ENCODE measurements at regions not wholly inside any gene's neighbourhood (a gene's known extent, or its start where the extent isn't known, plus 50 kb on each side); places are given as distances from the start of the nearest gene placed in this dataset.

DNA sequence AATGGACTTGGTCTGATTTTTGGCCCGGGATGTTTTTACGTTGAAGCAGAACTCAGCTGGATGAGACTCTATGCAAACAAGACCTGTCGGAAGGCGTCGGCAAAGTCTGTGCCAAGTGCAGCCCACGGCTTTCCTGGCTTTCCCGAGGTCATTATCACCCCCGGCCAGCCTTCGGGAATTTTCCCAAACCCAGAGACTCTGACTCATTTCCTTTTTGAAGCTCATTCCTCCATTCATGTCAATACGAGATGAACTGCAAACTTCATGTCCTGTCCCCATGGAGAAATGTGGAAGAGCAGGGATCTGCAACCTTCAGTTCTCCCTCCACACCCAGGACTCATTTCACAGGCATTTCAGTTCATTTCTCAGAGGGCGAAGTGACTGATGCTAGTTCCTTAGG is 95.3 kb downstream of the IRX2 start:
- DNase-seq: no peak

DNA sequence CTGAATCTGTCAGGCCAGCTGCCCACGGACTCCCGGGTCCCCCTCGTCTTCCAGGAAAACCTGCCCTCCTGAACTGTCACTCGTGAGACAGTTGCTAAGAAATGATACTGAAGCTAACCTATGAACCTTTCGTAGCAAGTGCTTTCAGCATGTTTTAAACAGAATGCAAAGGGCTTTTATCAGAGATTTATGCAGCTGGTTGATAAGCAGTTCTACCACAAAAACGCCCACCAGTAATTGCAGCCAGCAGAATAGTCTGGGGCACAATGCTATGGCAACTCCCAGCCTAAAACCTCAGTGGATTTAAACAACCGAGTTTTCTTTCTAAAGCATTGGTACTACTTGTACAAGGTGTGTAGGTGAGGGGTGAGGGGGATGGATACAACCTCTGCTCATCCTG is 97.5 kb downstream of the IRX2 start:
- DNase-seq: no peak

DNA sequence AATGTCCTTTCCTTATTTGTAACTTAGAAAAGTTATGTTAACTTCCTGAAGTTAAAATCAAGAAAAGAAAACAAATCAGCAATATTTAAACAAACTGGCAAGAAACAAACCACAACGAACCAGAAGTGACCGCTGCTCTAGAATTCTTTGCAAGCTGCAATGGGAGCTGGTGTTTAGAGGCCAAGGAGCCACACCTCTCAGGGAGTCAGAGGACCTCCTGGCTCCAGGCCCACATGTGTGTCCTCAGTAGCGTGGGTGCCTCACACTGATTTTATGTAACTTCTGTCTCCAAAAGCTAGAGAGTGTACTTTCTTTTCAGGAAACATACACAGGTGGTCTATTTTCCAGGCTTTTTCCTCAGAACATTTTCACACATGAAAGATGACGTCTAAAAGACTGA is 100.4 kb downstream of the IRX2 start:
- DNase-seq: no peak

DNA sequence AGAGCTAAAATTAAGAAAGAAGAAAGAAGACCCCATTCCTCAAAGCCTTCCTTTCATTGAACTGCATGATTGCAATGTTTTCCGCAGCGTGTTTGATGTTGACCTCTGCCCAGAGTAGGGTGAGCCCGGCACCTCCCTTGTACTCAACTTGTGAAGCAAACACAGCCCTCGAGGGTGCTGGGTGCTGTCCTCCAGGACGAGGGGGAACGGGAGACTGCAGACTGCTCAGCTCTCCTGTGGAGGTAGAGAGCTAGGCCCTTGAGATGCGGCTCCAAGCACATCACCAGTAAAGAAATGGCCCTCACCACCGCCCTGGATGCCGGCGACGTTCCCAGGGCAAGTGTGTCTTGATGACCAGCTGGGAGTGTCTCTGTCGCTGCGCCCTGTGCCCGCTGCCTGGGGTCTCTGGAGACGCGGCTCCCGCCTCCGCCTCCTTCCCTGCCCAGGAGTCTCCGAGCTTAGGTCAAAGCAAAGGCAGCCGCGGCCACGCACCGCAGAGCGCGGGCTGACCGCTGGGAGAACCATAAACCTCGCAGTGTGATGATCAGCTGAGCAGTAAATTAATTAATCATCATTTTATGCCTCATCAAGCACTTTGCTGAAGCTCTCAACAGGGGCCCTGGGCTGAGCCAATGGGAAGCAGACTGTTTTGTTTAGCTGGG is 108.7 kb downstream of the IRX2 start:
- DNase-seq: no peak

DNA sequence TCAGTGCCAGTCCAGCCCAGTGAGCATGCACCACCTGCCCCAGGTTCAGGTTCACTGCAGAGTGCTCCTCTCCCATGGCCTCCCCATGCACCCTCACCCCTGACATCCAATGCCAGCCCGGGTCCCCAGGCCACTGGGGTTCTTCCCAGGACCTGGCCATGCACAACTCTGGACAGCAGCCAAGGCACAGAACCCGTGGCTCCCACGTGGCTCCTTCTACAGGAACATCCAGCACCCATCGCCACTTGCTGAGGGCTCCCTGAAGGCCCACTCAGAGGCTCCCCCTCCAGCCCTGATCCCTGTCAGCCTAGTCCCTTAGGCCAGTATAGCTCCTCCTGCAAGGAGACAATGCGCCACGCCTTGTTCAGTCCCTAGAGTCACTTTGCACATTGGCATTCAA is 110.8 kb downstream of the IRX2 start:
- DNase-seq: no peak

DNA sequence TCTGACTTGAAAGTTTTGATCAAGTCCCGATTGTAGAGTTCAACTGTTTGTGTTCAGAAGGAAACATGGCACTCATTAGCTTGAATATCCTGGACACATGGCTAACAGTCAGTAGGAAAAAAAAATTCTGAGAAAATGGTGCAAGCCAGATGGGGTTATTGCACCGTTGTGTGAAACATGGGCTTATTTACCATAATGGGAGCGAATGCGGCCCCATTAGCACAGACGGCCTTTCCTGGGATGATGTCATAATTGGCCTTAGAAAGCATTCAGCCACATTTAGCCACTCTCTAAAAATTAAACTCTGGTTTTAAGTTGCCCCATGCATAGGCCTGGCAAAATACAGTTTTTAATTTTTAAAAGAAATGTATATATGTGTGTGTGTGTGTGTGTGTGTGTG is 112.1 kb downstream of the IRX2 start:
- DNase-seq: no peak

DNA sequence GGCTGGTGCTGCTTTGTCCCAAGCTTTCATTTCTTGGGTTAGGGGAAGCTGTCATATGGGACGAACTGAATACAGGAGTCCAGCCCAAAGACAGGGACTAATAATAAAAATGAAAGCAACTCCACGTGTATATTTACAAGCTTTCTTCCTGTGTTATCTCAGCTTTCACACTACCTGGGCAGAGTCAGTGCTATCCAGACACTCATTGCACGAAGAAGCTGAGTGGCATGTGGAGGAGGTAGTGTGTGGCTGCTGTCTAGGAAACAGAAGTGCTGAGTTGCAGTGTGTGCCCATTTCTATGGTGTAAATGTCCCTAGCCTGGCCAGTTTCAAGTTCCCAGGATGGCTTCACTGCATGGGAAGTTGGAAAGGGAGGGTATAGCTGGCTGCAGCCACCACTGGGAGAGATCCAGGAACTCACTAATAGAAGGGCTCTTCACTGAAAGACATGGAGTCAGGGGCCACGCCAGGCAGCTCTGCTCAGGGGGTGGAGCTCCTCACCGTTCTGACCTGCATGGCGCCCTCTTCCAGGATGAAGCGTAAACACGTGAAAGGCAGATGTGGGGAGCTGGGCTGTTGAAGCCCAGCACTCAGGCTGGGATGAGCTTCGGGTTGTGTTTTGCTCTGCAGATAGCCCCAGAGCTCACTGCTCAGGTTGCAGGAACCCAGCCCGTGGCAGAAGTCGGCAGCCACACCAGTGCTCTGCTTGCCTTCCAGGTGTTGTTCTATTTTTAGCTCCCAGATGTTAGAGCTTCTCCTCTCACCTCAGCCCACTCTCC is 116.9 kb downstream of the IRX2 start:
- no peak for DNase-seq

DNA sequence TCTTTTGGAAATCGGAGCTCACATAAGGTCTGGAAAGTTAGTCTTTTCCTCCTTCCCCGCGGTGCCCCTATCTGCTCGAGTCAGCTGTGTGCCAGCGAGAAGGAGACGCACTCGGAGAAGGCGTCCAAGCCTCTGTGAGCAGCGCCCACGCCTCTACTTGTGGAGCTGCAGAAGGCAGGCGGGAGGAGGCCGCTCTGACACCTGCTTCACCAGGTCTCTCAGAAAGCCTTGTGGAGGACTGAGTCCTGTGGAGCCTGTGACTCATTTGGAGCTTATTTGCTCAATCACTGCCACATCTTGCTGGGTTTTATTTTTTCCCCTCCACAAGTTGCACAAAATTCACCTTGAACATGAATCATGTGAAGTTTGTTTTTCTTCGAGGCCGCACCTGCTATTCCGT is 117.5 kb downstream of the IRX2 start:
- DNase-seq: no peak

DNA sequence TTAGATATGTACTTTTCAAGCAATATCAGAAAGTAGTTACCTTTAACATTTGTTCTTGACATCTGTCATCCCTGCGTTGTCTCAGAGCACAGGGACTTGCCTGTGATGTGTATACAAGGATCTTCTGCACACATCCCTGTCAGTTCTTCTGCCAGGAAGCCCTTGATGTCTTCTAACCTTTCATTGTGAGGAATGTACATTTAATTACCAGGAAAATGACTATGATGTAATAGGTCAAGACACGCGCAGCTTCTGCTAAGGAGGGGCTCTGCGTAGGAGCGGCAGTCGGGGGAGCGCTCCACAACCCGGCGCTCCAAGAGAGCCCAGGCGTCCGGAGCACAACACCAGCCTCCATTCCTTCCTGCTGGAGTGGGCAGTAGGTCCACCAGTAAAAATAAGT is 119.7 kb downstream of the IRX2 start:
- DNase-seq: no peak

DNA sequence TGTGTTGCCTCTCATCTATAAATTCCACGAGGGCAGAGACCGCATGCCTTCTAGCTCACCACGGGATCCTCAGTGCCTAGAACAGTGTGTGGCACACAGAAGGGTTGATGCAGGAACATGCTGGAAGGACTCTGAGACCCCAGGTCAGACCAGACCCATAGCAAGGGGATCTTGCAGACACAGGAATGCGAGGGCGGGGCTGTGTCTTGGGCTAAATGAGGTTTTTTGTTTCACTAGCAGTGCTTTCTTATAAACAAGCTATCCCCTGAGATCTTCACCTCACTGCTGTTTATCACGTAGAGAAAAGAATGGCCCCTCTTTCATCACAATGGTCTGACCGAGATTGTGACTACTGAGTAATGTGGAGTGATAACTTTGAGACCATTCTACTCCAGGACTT is 122.4 kb downstream of the IRX2 start:
- DNase-seq: no peak

DNA sequence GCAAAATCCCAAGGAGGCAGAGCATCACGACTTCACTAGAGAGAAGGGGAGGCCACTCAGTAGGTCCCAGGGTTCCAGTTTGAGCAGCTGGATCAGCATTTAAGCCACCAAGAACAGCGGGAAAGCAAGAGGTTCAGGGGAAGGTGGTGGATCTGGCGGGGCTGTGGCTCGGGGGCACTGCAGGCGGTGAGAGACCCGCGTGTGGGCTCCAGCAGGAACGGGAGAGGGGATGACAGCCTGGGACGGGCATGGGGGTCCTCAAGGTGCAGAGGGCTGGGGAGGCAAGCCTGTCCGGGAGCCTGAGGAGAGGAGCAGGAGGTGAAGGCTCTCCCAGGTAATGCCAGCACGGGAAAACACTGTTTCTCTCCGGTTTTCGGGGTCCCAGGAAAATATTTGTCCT is 123.6 kb downstream of the IRX2 start:
- DNase-seq: no peak

DNA sequence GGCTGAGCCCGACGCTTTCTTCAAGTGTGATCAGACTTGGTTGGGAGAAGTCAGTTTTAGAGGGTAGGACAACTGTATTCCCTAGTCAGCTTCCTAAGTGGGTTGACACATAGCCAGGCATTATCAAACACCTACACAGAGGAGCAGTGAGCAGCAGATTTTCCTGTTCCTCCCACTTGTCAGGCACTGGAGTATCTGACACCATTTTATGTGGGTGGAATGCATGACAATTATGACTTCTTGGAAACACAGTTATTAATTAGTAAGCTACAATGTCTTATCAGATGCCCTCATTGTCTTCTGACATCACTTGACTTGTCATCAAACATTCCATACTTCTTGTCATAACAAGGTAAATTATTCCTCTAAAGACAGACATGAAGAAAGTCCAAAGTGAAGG is 124.9 kb downstream of the IRX2 start:
- DNase-seq: no peak

DNA sequence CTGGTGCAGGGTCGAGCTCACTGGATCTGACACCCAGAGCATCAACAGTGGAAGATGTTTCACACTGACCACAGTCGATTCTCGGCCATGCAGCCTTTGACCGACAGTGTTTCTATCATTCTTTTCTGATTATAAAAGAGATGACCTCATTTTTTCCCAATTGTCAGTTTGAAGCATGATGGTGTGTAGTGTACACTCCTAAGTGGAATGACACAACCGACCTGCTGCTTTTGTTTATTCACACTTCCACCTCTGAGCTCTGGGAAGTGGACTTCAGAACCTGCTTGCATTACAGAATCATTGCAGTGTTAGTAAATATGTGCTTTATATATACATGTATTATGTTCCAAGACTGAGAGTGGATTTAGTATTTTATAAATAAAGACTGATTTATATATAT is 128.6 kb downstream of the IRX2 start:
- DNase-seq: no peak

DNA sequence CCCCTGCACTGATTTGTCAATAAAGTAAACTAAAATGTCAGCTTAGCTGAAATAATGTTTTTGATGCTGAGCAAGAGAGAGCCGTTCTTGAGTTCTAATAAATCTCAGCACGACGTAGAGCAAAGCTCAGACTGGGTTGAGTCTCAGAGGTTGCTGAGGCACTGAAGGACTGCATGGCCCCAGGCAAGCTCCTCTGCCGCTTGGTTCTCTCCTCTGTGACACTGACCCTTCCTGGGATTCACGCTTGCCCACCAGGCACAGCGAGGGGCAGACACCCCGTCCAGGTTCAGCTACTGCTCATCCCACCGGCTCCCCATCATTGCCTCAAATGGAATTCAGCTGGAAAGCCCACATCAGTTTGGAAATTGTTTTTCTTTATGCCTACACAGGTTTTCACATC is 129.8 kb downstream of the IRX2 start:
- no peak for DNase-seq

DNA sequence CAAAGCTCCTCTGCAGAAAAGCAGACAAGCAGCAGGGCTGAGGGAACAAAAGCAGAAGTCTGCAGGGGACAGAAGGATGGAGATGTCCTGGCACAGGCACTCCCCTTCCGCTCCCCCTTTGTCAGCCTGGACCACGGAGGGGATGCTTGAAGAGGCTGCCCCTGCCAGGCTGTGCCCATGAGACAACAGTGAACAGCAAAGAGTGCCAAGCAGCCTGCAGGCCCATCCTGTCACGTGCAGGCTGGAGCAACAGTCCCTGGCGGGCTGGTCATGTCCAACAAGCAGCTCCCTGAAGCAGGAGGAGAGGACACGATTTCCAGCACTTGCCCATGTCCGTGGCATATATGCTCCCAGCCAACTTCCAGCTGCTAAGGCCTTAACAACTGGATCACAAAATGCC is 132.3 kb downstream of the IRX2 start:
- DNase-seq: no peak

DNA sequence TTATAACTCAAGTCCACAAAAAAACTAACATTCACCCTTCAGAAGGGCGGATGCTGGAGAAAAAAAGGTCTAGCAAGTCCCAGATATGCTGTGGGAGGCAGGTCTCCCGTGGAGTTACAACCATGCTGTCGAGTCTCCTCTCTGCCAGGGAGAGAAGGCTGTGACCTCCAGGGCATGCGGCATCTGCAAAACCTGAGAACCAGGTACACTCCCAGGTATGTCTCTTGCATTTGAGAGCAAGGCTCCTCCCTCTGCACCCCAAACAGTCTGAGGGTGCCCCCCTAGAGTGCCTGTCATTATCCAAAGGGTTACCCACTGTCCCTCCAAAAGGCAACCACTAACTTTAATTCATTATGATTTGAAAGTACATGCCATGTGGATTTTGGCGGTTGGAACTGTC is 134.0 kb downstream of the IRX2 start:
- no peak for DNase-seq

DNA sequence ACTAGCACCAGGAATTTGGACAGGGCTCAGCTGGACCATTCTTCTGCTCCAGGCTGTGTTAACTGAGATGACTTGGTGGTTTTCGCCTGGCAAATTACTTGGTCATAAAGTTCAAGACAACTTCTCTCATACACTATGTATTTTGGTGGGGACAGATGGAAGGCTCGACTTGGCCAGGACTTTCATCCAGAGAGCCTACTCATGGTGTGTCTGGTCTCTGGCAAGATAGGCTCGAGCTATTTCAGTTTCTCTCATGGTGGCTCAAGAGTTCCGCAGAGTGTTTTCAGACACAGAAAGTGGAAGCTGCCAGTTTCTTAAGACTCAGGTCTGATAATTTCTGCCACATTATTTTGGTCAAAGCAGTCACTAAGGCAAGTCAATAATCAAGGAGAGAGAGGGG is 135.6 kb downstream of the IRX2 start:
- no peak for DNase-seq

DNA sequence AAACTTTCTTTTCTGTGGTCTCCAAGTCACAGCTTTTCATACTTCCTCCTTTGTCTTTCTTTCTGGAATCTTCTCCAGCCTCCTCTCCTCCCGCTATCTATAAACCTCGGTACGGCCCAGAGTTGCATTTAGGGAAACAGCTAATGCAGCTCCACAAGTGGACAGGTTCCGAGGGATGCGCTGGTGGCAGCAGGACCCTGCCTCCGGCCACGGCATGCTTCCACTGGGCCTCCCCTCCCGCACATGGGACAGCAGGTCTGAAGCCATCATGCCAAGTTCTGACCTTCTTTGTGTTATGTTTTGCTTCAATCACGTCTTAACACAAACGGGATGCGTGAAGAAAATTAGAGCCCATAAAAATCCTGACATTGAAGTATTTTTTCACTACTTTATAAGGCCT is 136.9 kb downstream of the IRX2 start:
- DNase-seq: no peak

DNA sequence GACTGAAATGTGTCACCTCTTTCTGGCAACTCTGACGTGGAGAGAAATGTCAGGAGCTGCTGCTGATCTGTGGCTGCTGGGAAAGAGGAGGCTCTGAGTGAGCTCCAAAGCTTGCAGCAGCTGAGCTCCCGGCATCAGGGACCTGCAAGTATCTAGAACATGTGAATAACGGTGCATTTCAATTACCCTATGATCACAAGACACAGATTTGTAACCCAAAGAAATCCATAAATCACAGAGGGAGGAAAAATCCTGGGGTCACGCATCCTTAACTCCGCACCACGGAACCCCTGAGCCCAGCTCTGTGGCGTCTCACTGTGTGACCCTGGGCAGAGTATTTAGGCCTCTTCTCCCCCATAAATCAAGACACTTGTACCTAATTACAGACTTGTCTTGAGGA is 139.8 kb downstream of the IRX2 start:
- no peak for DNase-seq

DNA sequence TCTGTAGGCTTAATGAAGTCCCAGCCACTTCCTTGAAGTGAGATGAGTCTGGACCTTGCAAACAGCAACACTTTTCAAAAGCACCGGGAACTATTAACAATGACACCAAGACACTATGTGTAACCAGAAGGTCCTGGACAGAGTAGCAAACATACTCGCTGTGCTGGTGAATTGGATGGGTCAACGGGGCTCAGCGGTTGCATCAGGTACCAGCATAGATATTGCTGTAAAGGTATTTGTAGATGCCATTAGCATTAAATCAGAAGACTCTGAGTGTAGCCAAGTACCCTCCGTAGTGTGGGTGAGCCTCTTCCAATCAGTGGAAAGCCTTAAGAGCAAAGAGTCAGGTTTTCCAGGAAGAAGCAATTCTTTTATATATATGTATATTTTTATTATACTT is 140.5 kb downstream of the IRX2 start:
- no peak for DNase-seq

DNA sequence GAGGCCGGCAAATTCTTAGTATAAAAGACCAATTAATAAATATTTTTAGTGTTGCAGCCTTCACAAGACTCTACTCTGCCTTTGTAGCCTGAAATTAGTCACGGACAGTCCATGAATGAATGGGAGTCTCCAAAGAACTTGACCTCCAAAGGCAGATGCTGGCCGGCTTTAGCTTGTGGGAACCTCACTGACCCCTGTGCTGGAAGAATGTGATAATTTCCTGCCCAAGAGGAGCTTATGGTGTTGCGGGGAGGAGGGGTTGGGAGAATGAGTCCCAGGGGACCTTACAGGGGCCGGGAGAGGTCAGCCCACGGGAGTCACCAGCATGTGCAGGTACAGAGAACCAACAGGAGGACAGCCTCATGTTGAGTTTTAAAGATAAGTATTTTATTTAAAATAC is 143.1 kb downstream of the IRX2 start:
- DNase-seq: no peak

DNA sequence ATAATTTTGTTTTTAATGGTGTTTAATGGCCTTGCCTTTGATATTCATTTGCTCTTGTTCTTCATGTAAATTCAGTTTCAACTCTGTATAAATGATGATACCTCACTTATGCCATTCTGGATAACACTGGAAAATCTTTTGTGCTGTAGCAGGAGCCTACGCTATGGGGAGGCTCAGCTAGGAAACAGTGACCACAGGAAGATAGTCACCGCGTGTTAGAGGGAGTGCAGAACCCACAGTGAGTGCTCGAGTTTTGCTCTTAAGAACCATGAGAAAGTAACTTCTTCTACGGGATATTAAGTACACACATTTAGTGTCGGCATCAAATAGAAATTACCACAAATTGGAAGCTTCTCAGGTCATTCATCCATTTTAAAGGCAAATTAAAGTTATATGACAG is 143.9 kb downstream of the IRX2 start:
- DNase-seq: no peak

DNA sequence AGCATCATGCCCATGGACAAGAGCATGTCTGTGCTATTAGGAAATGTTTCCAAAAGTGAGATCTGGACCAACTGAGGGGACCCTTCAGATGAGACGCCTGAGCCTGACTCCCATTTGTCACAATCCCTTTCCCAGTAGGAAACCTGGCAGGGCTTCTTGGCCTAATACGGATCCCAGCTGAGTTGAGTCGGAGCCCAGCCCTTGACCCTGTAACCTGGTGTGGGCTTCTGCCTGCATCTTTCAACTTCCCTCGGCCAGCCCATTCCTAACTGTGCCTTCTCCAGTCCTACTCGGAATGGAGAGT is 148.3 kb downstream of the IRX2 start:
- DNase-seq: no peak

DNA sequence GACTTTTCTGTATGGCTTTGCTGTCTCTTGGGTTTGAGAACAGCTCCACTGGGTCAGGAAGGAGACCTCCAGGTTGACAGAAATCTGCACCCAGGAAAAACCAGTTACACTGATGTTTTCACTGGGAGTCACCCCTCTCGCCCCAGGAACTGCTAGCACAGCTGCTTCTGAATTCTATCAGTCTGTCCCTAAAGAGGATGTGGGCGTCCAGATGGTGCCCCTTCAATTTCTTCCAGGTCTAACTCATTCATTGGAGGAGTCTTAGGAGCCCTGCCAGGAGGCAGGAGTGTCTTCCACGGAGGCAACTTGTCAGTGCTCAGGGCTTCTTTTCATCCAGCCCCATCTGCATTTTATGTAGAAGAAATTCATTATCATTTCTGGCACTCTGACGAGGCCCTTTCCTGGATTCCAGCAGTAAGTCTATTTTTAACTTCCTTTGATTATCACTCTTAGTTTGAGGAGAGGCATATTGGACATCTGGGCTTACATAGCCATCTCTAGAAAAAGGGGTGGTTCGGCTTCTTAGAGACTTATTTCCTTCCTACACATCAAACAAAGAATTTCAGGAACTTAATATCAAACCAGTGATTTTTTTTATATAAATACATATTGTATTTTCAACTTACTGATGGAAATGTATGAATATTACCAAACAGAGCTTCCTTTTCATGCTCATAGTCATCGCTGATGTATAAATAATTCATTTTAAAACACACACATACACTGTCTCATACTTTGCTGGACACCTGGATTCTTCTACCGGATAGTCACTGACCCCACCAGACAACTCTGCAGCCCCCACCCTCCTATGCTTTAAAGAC is 148.8 kb downstream of the IRX2 start:
- DNase-seq: no peak

Data from CD4-positive, alpha-beta T cell treated with Interleukin-17A for 1 hour (primary cell).